ENCODE measurements at regions not wholly inside any gene's neighbourhood (a gene's known extent, or its start where the extent isn't known, plus 50 kb on each side); places are given as distances from the start of the nearest gene placed in this dataset.

GRCh38 chr4:29046186-29046585, 1674.0 kb upstream of the PCDH7 start:
- Histone ChIP-seq H3K4me3 (ENCODE audit: low read length) (no peak overlapping the region), H3K27ac (ENCODE audit: low read depth, low read length) (no peak overlapping the region), H3K9ac (ENCODE audit: low read length) (no peak overlapping the region)

GRCh38 chr4:29046781-29047180, 1673.4 kb upstream of the PCDH7 start:
- Histone ChIP-seq H3K4me3 (ENCODE audit: low read length) (no peak overlapping the region), H3K27me3 (ENCODE audit: control insufficient read depth, insufficient read depth, low read length) (no peaks in the 10 kb centered on the region), H3K9ac (ENCODE audit: low read length) (no peak overlapping the region), H3K4me1 (ENCODE audit: control insufficient read depth, insufficient read depth, low read length) (no peaks in the 10 kb centered on the region), H3K36me3 (ENCODE audit: control insufficient read depth, insufficient read depth, low read length) (no peaks in the 10 kb centered on the region), H3K27ac (ENCODE audit: low read depth, low read length) (no peak overlapping the region)

More at GRCh38 chr4:29046186-29046585, 1674.0 kb upstream of the PCDH7 start:
- no peaks in the 10 kb centered on the region for H3K4me1 ChIP-seq (ENCODE audit: control insufficient read depth, insufficient read depth, low read length)
- H3K27me3 ChIP-seq (ENCODE audit: control insufficient read depth, insufficient read depth, low read length), result no peaks in the 10 kb centered on the region
- H3K36me3 ChIP-seq (ENCODE audit: control insufficient read depth, insufficient read depth, low read length), result no peaks in the 10 kb centered on the region

- H3K9ac ChIP-seq (ENCODE audit: low read length), result no peak overlapping the region
- no peaks in the 10 kb centered on the region for H3K36me3 ChIP-seq (ENCODE audit: control insufficient read depth, insufficient read depth, low read length)
- H3K27me3 ChIP-seq (ENCODE audit: control insufficient read depth, insufficient read depth, low read length), result no peaks in the 10 kb centered on the region
- H3K4me3 ChIP-seq (ENCODE audit: low read length), result no peak overlapping the region
- H3K4me1 ChIP-seq (ENCODE audit: control insufficient read depth, insufficient read depth, low read length), result no peaks in the 10 kb centered on the region
- H3K27ac ChIP-seq (ENCODE audit: low read depth, low read length), result no peak overlapping the region
These were observed 1672.7 kb upstream of the PCDH7 start for GRCh38 chr4:29047341-29048041.

- H3K27me3 ChIP-seq (ENCODE audit: control insufficient read depth, insufficient read depth, low read length), result no peaks in the 10 kb centered on the region
These were observed 1668.7 kb upstream of the PCDH7 start for GRCh38 chr4:29051381-29051965.

GRCh38 chr4:29052266-29052665, 1667.9 kb upstream of the PCDH7 start:
- Histone ChIP-seq H3K4me1 (ENCODE audit: control insufficient read depth, insufficient read depth, low read length) (no peaks in the 10 kb centered on the region), H3K27ac (ENCODE audit: low read depth, low read length) (no peak overlapping the region), H3K9ac (ENCODE audit: low read length) (no peak overlapping the region), H3K27me3 (ENCODE audit: control insufficient read depth, insufficient read depth, low read length) (no peaks in the 10 kb centered on the region), H3K4me3 (ENCODE audit: low read length) (no peak overlapping the region), H3K36me3 (ENCODE audit: control insufficient read depth, insufficient read depth, low read length) (no peaks in the 10 kb centered on the region)

More at GRCh38 chr4:29051381-29051965, 1668.7 kb upstream of the PCDH7 start:
- Histone ChIP-seq H3K9ac (ENCODE audit: low read length) (no peak overlapping the region), H3K4me3 (ENCODE audit: low read length) (no peak overlapping the region), H3K4me1 (ENCODE audit: control insufficient read depth, insufficient read depth, low read length) (no peaks in the 10 kb centered on the region), H3K36me3 (ENCODE audit: control insufficient read depth, insufficient read depth, low read length) (no peaks in the 10 kb centered on the region), H3K27ac (ENCODE audit: low read depth, low read length) (no peak overlapping the region)

- Histone ChIP-seq H3K36me3 (ENCODE audit: control insufficient read depth, insufficient read depth, low read length) (no peaks in the 10 kb centered on the region), H3K27ac (ENCODE audit: low read depth, low read length) (no peak overlapping the region), H3K27me3 (ENCODE audit: control insufficient read depth, insufficient read depth, low read length) (no peaks in the 10 kb centered on the region), H3K9ac (ENCODE audit: low read length) (no peak overlapping the region), H3K4me1 (ENCODE audit: control insufficient read depth, insufficient read depth, low read length) (no peaks in the 10 kb centered on the region), H3K4me3 (ENCODE audit: low read length) (no peak overlapping the region)
These were observed 1661.6 kb upstream of the PCDH7 start for GRCh38 chr4:29058531-29058930.

- Histone ChIP-seq H3K36me3 (ENCODE audit: control insufficient read depth, insufficient read depth, low read length) (no peaks in the 10 kb centered on the region), H3K4me1 (ENCODE audit: control insufficient read depth, insufficient read depth, low read length) (no peaks in the 10 kb centered on the region), H3K4me3 (ENCODE audit: low read length) (no peak overlapping the region), H3K27me3 (ENCODE audit: control insufficient read depth, insufficient read depth, low read length) (no peaks in the 10 kb centered on the region), H3K27ac (ENCODE audit: low read depth, low read length) (no peak overlapping the region), H3K9ac (ENCODE audit: low read length) (no peak overlapping the region)
These were observed 1653.3 kb upstream of the PCDH7 start for GRCh38 chr4:29066861-29067260.

- no peaks in the 10 kb centered on the region for H3K4me1 ChIP-seq (ENCODE audit: control insufficient read depth, insufficient read depth, low read length)
- no peaks in the 10 kb centered on the region for H3K27me3 ChIP-seq (ENCODE audit: control insufficient read depth, insufficient read depth, low read length)
- no peak overlapping the region for H3K4me3 ChIP-seq (ENCODE audit: low read length)
- no peak overlapping the region for H3K27ac ChIP-seq (ENCODE audit: low read depth, low read length)
- H3K36me3 ChIP-seq (ENCODE audit: control insufficient read depth, insufficient read depth, low read length), result no peaks in the 10 kb centered on the region
- no peak overlapping the region for H3K9ac ChIP-seq (ENCODE audit: low read length)
These were observed 1646.6 kb upstream of the PCDH7 start for GRCh38 chr4:29073571-29073970.

- Histone ChIP-seq H3K27me3 (ENCODE audit: control insufficient read depth, insufficient read depth, low read length) (no peaks in the 10 kb centered on the region), H3K4me3 (ENCODE audit: low read length) (no peak overlapping the region), H3K4me1 (ENCODE audit: control insufficient read depth, insufficient read depth, low read length) (no peaks in the 10 kb centered on the region), H3K36me3 (ENCODE audit: control insufficient read depth, insufficient read depth, low read length) (no peaks in the 10 kb centered on the region), H3K9ac (ENCODE audit: low read length) (no peak overlapping the region), H3K27ac (ENCODE audit: low read depth, low read length) (no peak overlapping the region)
These were observed 1644.8 kb upstream of the PCDH7 start for GRCh38 chr4:29075366-29075765.

- no peaks in the 10 kb centered on the region for H3K4me1 ChIP-seq (ENCODE audit: control insufficient read depth, insufficient read depth, low read length)
- H3K27ac ChIP-seq (ENCODE audit: low read depth, low read length), result no peak overlapping the region
- H3K27me3 ChIP-seq (ENCODE audit: control insufficient read depth, insufficient read depth, low read length), result no peaks in the 10 kb centered on the region
- H3K9ac ChIP-seq (ENCODE audit: low read length), result no peak overlapping the region
- H3K36me3 ChIP-seq (ENCODE audit: control insufficient read depth, insufficient read depth, low read length), result no peaks in the 10 kb centered on the region
- H3K4me3 ChIP-seq (ENCODE audit: low read length), result no peak overlapping the region
These were observed 1640.9 kb upstream of the PCDH7 start for GRCh38 chr4:29079260-29079659.

GRCh38 chr4:29081234-29081955, 1638.8 kb upstream of the PCDH7 start:
- no peaks in the 10 kb centered on the region for H3K4me1 ChIP-seq (ENCODE audit: control insufficient read depth, insufficient read depth, low read length)
- no peak overlapping the region for H3K9ac ChIP-seq (ENCODE audit: low read length)
- no peaks in the 10 kb centered on the region for H3K27me3 ChIP-seq (ENCODE audit: control insufficient read depth, insufficient read depth, low read length)
- no peaks in the 10 kb centered on the region for H3K36me3 ChIP-seq (ENCODE audit: control insufficient read depth, insufficient read depth, low read length)
- no peak overlapping the region for H3K4me3 ChIP-seq (ENCODE audit: low read length)
- H3K27ac ChIP-seq (ENCODE audit: low read depth, low read length), result no peak overlapping the region

- no peaks in the 10 kb centered on the region for H3K27me3 ChIP-seq (ENCODE audit: control insufficient read depth, insufficient read depth, low read length)
- H3K27ac ChIP-seq (ENCODE audit: low read depth, low read length), result no peak overlapping the region
- no peak overlapping the region for H3K4me3 ChIP-seq (ENCODE audit: low read length)
- no peak overlapping the region for H3K9ac ChIP-seq (ENCODE audit: low read length)
- H3K36me3 ChIP-seq (ENCODE audit: control insufficient read depth, insufficient read depth, low read length), result no peaks in the 10 kb centered on the region
- H3K4me1 ChIP-seq (ENCODE audit: control insufficient read depth, insufficient read depth, low read length), result no peaks in the 10 kb centered on the region
These were observed 1637.5 kb upstream of the PCDH7 start for GRCh38 chr4:29082684-29083083.
